K562 (cell line): ENCODE measurements at regions not wholly inside any gene's neighbourhood (a gene's known extent, or its start where the extent isn't known, plus 50 kb on each side); places are given as distances from the start of the nearest gene placed in this dataset.
A peak's percentile ranks its signal among the peaks of the same experiment; 100 is the strongest.

Experiments used
- FOS ChIP-seq: IDR thresholded peaks from 3 replicates; pipeline ENCODE4 v1.6.1; 2011; ENCODE audit not compliant: insufficient read length; ENCODE audit errors: extremely low read depth
- HSF4 ChIP-seq: fragments of 250-450 bp; sonication (Bioruptor Pico); IDR thresholded peaks from 2 replicates; pipeline ENCODE4 v2.1.2; 2022; ENCODE audit warnings: mild to moderate bottlenecking, moderate library complexity, borderline replicate concordance
- NR3C1 ChIP-seq: sonication (generic); formaldehyde crosslinking; IDR thresholded peaks from 2 replicates; pipeline ENCODE4 v1.8.1; 2022; ENCODE audit warnings: missing genetic modification reagents
- ZBTB7A ChIP-seq: IDR thresholded peaks from 2 replicates; pipeline ENCODE4 v1.6.1; 2011; ENCODE audit warnings: low read depth, mild to moderate bottlenecking, low read length, moderate library complexity, borderline replicate concordance; ENCODE audit not compliant: control insufficient read depth
- ZNF282 ChIP-seq: sonication (generic); formaldehyde crosslinking; IDR thresholded peaks from 2 replicates; pipeline ENCODE4 v1.8.1; 2023; ENCODE audit warnings: missing genetic modification reagents
- ZNF384 ChIP-seq: IDR thresholded peaks from 2 replicates; pipeline ENCODE4 v1.6.1; 2012; ENCODE audit warnings: low read depth, low read length, improper control_type of control experiment
- ZNF699 ChIP-seq: fragments of 250-450 bp; sonication (Bioruptor Pico); IDR thresholded peaks from 2 replicates; pipeline ENCODE4 v1.8.0; 2021; ENCODE audit warnings: mild to moderate bottlenecking, moderate library complexity; ENCODE audit not compliant: insufficient replicate concordance
- TF ChIP-seq, protein P1 (sequence below): sonication (generic); formaldehyde crosslinking; IDR thresholded peaks from 2 replicates; pipeline ENCODE4 v1.8.1; 2023; ENCODE audit warnings: mild to moderate bottlenecking, missing genetic modification reagents
- TF ChIP-seq, protein P2 (sequence below): sonication (generic); formaldehyde crosslinking; IDR thresholded peaks from 2 replicates; pipeline ENCODE4 v1.8.1; 2023; ENCODE audit warnings: missing genetic modification reagents, mild to moderate bottlenecking, borderline replicate concordance
- TF ChIP-seq, protein P3 (sequence below): sonication (generic); formaldehyde crosslinking; IDR thresholded peaks from 2 replicates; pipeline ENCODE4 v1.8.1; 2023; ENCODE audit warnings: mild to moderate bottlenecking, missing genetic modification reagents
- TF ChIP-seq, protein P4 (sequence below), 2 experiments: fragments of 450-650 bp; IDR thresholded peaks; 2 replicates each; pipeline ENCODE4 v1.6.1; 2018; ENCODE audit warnings: mild to moderate bottlenecking in 2 of 2, low read depth in 1 of 2; ENCODE audit not compliant: partially characterized antibody in 2 of 2
- TF ChIP-seq, protein P5 (sequence below): fragments of 450-650 bp; IDR thresholded peaks from 2 replicates; pipeline ENCODE4 v1.6.1; 2016; ENCODE audit warnings: mild to moderate bottlenecking

DNA sequence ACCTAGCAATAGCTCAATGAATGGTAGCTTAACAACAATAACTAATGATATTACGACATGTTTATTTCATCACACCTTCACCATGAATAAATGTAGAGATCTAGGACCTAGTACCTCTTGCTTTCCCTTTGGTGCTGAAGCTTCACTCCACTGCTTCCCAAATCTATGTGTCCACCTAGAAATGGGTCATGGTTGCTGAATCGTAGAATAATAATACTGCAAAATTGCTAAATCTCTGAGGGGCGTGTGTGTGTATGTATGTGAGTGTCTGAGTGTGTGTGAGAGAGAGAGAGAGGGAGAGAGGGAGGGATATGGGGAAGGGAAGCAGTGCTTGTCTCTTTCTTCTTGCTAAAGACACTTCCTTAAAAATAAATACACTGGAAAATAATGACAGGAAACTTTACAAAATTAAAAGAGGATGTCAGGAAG is 109.3 kb upstream of the BMP2K start (continued):
- TF ChIP-seq NR3C1 (CRISPR knock-in tag) (no peak), HSF4 (CRISPR knock-in tag) (no peak), FOS (no peak), ZBTB7A (no peak), ZNF282 (CRISPR knock-in tag) (no peak), ZNF699 (no peak), ZNF384 (no peak)
- TF ChIP-seq, protein P1, sequence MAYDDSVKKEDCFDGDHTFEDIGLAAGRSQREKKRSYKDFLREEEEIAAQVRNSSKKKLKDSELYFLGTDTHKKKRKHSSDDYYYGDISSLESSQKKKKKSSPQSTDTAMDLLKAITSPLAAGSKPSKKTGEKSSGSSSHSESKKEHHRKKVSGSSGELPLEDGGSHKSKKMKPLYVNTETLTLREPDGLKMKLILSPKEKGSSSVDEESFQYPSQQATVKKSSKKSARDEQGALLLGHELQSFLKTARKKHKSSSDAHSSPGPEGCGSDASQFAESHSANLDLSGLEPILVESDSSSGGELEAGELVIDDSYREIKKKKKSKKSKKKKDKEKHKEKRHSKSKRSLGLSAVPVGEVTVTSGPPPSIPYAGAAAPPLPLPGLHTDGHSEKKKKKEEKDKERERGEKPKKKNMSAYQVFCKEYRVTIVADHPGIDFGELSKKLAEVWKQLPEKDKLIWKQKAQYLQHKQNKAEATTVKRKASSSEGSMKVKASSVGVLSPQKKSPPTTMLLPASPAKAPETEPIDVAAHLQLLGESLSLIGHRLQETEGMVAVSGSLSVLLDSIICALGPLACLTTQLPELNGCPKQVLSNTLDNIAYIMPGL (CRISPR knock-in tag) = no peak
- TF ChIP-seq, protein P2, sequence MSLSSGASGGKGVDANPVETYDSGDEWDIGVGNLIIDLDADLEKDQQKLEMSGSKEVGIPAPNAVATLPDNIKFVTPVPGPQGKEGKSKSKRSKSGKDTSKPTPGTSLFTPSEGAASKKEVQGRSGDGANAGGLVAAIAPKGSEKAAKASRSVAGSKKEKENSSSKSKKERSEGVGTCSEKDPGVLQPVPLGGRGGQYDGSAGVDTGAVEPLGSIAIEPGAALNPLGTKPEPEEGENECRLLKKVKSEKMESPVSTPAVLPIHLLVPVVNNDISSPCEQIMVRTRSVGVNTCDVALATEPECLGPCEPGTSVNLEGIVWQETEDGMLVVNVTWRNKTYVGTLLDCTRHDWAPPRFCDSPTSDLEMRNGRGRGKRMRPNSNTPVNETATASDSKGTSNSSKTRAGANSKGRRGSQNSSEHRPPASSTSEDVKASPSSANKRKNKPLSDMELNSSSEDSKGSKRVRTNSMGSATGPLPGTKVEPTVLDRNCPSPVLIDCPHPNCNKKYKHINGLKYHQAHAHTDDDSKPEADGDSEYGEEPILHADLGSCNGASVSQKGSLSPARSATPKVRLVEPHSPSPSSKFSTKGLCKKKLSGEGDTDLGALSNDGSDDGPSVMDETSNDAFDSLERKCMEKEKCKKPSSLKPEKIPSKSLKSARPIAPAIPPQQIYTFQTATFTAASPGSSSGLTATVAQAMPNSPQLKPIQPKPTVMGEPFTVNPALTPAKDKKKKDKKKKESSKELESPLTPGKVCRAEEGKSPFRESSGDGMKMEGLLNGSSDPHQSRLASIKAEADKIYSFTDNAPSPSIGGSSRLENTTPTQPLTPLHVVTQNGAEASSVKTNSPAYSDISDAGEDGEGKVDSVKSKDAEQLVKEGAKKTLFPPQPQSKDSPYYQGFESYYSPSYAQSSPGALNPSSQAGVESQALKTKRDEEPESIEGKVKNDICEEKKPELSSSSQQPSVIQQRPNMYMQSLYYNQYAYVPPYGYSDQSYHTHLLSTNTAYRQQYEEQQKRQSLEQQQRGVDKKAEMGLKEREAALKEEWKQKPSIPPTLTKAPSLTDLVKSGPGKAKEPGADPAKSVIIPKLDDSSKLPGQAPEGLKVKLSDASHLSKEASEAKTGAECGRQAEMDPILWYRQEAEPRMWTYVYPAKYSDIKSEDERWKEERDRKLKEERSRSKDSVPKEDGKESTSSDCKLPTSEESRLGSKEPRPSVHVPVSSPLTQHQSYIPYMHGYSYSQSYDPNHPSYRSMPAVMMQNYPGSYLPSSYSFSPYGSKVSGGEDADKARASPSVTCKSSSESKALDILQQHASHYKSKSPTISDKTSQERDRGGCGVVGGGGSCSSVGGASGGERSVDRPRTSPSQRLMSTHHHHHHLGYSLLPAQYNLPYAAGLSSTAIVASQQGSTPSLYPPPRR = no peak
- TF ChIP-seq, protein P3, sequence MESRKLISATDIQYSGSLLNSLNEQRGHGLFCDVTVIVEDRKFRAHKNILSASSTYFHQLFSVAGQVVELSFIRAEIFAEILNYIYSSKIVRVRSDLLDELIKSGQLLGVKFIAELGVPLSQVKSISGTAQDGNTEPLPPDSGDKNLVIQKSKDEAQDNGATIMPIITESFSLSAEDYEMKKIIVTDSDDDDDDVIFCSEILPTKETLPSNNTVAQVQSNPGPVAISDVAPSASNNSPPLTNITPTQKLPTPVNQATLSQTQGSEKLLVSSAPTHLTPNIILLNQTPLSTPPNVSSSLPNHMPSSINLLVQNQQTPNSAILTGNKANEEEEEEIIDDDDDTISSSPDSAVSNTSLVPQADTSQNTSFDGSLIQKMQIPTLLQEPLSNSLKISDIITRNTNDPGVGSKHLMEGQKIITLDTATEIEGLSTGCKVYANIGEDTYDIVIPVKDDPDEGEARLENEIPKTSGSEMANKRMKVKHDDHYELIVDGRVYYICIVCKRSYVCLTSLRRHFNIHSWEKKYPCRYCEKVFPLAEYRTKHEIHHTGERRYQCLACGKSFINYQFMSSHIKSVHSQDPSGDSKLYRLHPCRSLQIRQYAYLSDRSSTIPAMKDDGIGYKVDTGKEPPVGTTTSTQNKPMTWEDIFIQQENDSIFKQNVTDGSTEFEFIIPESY (CRISPR knock-in tag) = no peak
- TF ChIP-seq, protein P4, sequence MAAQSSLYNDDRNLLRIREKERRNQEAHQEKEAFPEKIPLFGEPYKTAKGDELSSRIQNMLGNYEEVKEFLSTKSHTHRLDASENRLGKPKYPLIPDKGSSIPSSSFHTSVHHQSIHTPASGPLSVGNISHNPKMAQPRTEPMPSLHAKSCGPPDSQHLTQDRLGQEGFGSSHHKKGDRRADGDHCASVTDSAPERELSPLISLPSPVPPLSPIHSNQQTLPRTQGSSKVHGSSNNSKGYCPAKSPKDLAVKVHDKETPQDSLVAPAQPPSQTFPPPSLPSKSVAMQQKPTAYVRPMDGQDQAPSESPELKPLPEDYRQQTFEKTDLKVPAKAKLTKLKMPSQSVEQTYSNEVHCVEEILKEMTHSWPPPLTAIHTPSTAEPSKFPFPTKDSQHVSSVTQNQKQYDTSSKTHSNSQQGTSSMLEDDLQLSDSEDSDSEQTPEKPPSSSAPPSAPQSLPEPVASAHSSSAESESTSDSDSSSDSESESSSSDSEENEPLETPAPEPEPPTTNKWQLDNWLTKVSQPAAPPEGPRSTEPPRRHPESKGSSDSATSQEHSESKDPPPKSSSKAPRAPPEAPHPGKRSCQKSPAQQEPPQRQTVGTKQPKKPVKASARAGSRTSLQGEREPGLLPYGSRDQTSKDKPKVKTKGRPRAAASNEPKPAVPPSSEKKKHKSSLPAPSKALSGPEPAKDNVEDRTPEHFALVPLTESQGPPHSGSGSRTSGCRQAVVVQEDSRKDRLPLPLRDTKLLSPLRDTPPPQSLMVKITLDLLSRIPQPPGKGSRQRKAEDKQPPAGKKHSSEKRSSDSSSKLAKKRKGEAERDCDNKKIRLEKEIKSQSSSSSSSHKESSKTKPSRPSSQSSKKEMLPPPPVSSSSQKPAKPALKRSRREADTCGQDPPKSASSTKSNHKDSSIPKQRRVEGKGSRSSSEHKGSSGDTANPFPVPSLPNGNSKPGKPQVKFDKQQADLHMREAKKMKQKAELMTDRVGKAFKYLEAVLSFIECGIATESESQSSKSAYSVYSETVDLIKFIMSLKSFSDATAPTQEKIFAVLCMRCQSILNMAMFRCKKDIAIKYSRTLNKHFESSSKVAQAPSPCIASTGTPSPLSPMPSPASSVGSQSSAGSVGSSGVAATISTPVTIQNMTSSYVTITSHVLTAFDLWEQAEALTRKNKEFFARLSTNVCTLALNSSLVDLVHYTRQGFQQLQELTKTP (IDR thresholded peaks at IDR 0.05; ENCODE audit: low read depth in 1 of 2, partially characterized antibody in 2 of 2) = peak in 1 of 2 experiments; percentile 64
- TF ChIP-seq, protein P5, sequence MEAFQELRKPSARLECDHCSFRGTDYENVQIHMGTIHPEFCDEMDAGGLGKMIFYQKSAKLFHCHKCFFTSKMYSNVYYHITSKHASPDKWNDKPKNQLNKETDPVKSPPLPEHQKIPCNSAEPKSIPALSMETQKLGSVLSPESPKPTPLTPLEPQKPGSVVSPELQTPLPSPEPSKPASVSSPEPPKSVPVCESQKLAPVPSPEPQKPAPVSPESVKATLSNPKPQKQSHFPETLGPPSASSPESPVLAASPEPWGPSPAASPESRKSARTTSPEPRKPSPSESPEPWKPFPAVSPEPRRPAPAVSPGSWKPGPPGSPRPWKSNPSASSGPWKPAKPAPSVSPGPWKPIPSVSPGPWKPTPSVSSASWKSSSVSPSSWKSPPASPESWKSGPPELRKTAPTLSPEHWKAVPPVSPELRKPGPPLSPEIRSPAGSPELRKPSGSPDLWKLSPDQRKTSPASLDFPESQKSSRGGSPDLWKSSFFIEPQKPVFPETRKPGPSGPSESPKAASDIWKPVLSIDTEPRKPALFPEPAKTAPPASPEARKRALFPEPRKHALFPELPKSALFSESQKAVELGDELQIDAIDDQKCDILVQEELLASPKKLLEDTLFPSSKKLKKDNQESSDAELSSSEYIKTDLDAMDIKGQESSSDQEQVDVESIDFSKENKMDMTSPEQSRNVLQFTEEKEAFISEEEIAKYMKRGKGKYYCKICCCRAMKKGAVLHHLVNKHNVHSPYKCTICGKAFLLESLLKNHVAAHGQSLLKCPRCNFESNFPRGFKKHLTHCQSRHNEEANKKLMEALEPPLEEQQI = no peak
